ENCODE measurements at regions not wholly inside any gene's neighbourhood (a gene's known extent, or its start where the extent isn't known, plus 50 kb on each side); places are given as distances from the start of the nearest gene placed in this dataset.

DNA sequence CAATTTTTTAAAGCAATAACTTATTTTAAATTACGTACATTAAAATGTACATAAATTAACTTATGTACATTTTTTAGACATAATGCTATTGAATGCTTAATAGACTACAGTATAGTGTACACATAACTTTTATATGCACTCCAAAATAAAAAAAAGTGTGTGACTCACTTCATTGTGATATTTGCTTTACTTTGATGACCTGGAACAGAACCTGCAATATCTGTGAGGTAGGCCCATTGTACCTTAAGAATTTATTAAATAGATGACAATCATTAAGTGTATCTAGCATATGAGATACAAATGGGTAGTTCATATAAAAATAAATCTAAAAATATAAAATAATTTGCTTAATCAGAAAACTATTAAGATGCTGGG is 276.7 kb downstream of the NFKBIZ start:
- H3F3A ChIP-seq (ENCODE audit: insufficient read depth, low read length, poor library complexity, severe bottlenecking): no peaks in the 10 kb centered on the region
- no peak for TF ChIP-seq SMC3 (conservative IDR thresholded peaks at IDR 0.05; ENCODE audit: poor library complexity)
- no peak for TF ChIP-seq POLR2AphosphoS5 (IDR thresholded peaks at IDR 0.05)
- no peak for TF ChIP-seq RAD21 (conservative IDR thresholded peaks at IDR 0.05)
- TF ChIP-seq, protein P1, sequence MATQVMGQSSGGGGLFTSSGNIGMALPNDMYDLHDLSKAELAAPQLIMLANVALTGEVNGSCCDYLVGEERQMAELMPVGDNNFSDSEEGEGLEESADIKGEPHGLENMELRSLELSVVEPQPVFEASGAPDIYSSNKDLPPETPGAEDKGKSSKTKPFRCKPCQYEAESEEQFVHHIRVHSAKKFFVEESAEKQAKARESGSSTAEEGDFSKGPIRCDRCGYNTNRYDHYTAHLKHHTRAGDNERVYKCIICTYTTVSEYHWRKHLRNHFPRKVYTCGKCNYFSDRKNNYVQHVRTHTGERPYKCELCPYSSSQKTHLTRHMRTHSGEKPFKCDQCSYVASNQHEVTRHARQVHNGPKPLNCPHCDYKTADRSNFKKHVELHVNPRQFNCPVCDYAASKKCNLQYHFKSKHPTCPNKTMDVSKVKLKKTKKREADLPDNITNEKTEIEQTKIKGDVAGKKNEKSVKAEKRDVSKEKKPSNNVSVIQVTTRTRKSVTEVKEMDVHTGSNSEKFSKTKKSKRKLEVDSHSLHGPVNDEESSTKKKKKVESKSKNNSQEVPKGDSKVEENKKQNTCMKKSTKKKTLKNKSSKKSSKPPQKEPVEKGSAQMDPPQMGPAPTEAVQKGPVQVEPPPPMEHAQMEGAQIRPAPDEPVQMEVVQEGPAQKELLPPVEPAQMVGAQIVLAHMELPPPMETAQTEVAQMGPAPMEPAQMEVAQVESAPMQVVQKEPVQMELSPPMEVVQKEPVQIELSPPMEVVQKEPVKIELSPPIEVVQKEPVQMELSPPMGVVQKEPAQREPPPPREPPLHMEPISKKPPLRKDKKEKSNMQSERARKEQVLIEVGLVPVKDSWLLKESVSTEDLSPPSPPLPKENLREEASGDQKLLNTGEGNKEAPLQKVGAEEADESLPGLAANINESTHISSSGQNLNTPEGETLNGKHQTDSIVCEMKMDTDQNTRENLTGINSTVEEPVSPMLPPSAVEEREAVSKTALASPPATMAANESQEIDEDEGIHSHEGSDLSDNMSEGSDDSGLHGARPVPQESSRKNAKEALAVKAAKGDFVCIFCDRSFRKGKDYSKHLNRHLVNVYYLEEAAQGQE (IDR thresholded peaks at IDR 0.05; ENCODE audit: borderline replicate concordance): no peak
- no peak for TF ChIP-seq EZH2 (IDR thresholded peaks at IDR 0.05; ENCODE audit: borderline replicate concordance, insufficient read depth, low read length, poor library complexity, severe bottlenecking)
- TF ChIP-seq EP300 (conservative IDR thresholded peaks at IDR 0.05; ENCODE audit: poor library complexity, severe bottlenecking): no peak
- no peak for TF ChIP-seq TAF1 (IDR thresholded peaks at IDR 0.05; ENCODE audit: low read depth)
- no peak for TF ChIP-seq MXI1 (conservative IDR thresholded peaks at IDR 0.05; ENCODE audit: poor library complexity, severe bottlenecking)
- TF ChIP-seq, protein P2, sequence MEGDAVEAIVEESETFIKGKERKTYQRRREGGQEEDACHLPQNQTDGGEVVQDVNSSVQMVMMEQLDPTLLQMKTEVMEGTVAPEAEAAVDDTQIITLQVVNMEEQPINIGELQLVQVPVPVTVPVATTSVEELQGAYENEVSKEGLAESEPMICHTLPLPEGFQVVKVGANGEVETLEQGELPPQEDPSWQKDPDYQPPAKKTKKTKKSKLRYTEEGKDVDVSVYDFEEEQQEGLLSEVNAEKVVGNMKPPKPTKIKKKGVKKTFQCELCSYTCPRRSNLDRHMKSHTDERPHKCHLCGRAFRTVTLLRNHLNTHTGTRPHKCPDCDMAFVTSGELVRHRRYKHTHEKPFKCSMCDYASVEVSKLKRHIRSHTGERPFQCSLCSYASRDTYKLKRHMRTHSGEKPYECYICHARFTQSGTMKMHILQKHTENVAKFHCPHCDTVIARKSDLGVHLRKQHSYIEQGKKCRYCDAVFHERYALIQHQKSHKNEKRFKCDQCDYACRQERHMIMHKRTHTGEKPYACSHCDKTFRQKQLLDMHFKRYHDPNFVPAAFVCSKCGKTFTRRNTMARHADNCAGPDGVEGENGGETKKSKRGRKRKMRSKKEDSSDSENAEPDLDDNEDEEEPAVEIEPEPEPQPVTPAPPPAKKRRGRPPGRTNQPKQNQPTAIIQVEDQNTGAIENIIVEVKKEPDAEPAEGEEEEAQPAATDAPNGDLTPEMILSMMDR (IDR thresholded peaks at IDR 0.05; ENCODE audit: poor library complexity, severe bottlenecking): no peak
- H3K36me3 ChIP-seq (ENCODE audit: insufficient read depth, low read length): no peaks in the 10 kb centered on the region
- no peak overlapping the region for H3K27ac ChIP-seq (ENCODE audit: low read length)
- no peaks in the 10 kb centered on the region for H3K79me2 ChIP-seq (replicated peaks; ENCODE audit: insufficient read depth, low read length)
- no peaks in the 10 kb centered on the region for H4K20me1 ChIP-seq (ENCODE audit: insufficient read depth)
- no peak overlapping the region for H3K4me3 ChIP-seq (ENCODE audit: low read length)
- no peaks in the 10 kb centered on the region for H3K9me2 ChIP-seq (ENCODE audit: insufficient read depth, low read length)
- no peak overlapping the region for H2AFZ ChIP-seq (ENCODE audit: low read depth, low read length)
- H3K9me3 ChIP-seq (ENCODE audit: low read length): peaks cover 4% of the 10 kb centered on the region
- no peak overlapping the region for H3K4me2 ChIP-seq (ENCODE audit: low read length)
- no peak overlapping the region for H3K9ac ChIP-seq (ENCODE audit: low read length)
- no peaks in the 10 kb centered on the region for H3K27me3 ChIP-seq (ENCODE audit: insufficient read depth, low read depth, low read length)

DNA sequence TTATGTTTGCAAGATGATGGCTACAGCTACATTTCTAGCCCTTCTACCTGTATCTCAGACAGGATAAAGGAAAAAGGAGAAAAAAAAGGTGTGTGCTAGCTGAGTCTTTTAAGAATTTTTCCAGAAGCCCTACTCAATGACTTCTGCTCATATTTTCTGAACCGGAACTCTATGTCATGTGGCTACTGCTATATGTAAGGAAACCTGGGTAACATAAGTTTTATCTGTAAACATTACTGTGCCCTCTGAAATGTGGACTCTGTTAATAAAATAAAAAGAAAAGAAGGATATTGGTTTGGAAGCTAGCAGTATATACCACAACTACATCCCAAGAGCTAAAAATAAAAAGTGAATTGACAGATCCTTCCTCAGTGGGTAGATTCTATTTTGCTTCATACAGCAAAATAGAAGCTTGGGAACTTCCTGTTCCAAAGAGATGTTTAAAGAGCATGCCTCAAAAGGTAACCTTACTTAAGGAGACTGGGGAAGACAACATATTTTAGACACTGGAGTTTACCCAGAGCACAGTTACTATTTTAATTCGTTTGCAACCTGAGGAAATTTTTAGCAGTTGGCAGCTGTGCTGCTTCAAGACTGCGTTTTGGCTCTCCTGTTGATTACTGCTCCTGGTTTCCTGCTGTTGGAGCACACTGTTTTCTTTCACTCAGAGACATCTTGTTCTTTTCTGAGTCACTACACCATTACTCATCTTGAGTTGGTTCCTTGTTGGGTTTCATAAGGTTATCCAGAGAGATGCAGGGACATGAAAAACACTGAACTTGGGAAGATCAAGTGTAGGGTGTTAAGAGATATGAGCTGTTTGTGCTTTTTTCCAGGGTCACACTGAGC is 280.7 kb downstream of the NFKBIZ start:
- Histone ChIP-seq H3K9ac (ENCODE audit: low read length) (no peak overlapping the region), H3K4me3 (ENCODE audit: low read length) (no peak overlapping the region), H3K36me3 (ENCODE audit: insufficient read depth, low read length) (no peaks in the 10 kb centered on the region), H3K9me2 (ENCODE audit: insufficient read depth, low read length) (no peaks in the 10 kb centered on the region), H3K4me2 (ENCODE audit: low read length) (no peak overlapping the region), H3F3A (ENCODE audit: insufficient read depth, low read length, poor library complexity, severe bottlenecking) (no peaks in the 10 kb centered on the region), H3K27me3 (ENCODE audit: insufficient read depth, low read depth, low read length) (no peaks in the 10 kb centered on the region), H4K20me1 (ENCODE audit: insufficient read depth) (no peaks in the 10 kb centered on the region), H3K79me2 (replicated peaks; ENCODE audit: insufficient read depth, low read length) (no peaks in the 10 kb centered on the region), H3K9me3 (ENCODE audit: low read length) (no peaks in the 10 kb centered on the region), H3K27ac (ENCODE audit: low read length) (no peak overlapping the region), H2AFZ (ENCODE audit: low read depth, low read length) (no peak overlapping the region)
- no peak for TF ChIP-seq TAF1 (IDR thresholded peaks at IDR 0.05; ENCODE audit: low read depth)
- no peak for TF ChIP-seq POLR2AphosphoS5 (IDR thresholded peaks at IDR 0.05)
- no peak for TF ChIP-seq EP300 (conservative IDR thresholded peaks at IDR 0.05; ENCODE audit: poor library complexity, severe bottlenecking)
- TF ChIP-seq, protein P1 (IDR thresholded peaks at IDR 0.05; ENCODE audit: borderline replicate concordance): no peak
- TF ChIP-seq RAD21 (conservative IDR thresholded peaks at IDR 0.05): no peak
- TF ChIP-seq, protein P2 (IDR thresholded peaks at IDR 0.05; ENCODE audit: poor library complexity, severe bottlenecking): no peak
- no peak for TF ChIP-seq SMC3 (conservative IDR thresholded peaks at IDR 0.05; ENCODE audit: poor library complexity)
- TF ChIP-seq MXI1 (conservative IDR thresholded peaks at IDR 0.05; ENCODE audit: poor library complexity, severe bottlenecking): no peak
- no peak for TF ChIP-seq EZH2 (IDR thresholded peaks at IDR 0.05; ENCODE audit: borderline replicate concordance, insufficient read depth, low read length, poor library complexity, severe bottlenecking)
